GM21576 (cell line): ENCODE measurements at regions not wholly inside any gene's neighbourhood (a gene's known extent, or its start where the extent isn't known, plus 50 kb on each side); places are given as distances from the start of the nearest gene placed in this dataset.

ENCODE experiments used
- ATAC-seq: cut with Tn5 transposase; IDR thresholded peaks from one replicate; pipeline ENCODE4 v1.9.1; 2021; ENCODE audit warnings: mild to moderate bottlenecking, moderate library complexity; ENCODE audit not compliant: unreplicated experiment

GRCh38 chr12:105977652-105978051 lies 161.1 kb downstream of the NUAK1 start:
- no peak for ATAC-seq

GRCh38 chr12:105978276-105978675 lies 160.5 kb downstream of the NUAK1 start:
- no peak for ATAC-seq

GRCh38 chr12:105978686-105979085 lies 160.1 kb downstream of the NUAK1 start:
- no peak for ATAC-seq

- ATAC-seq = no peak
Measured at GRCh38 chr12:105980085-105980484, 158.7 kb downstream of the NUAK1 start.

GRCh38 chr12:105980533-105980932 lies 158.2 kb downstream of the NUAK1 start:
- ATAC-seq = no peak

GRCh38 chr12:105982022-105982421 lies 156.7 kb downstream of the NUAK1 start:
- ATAC-seq = no peak

- no peak for ATAC-seq
Measured at GRCh38 chr12:105983622-105984320, 155.0 kb downstream of the NUAK1 start.

- no peak for ATAC-seq
Measured at GRCh38 chr12:105985383-105985782, 153.4 kb downstream of the NUAK1 start.

- ATAC-seq = no peak
Measured at GRCh38 chr12:105986779-105987684, 151.7 kb downstream of the NUAK1 start.

- no peak for ATAC-seq
Measured at GRCh38 chr12:105987685-105988035, 151.1 kb downstream of the NUAK1 start.

GRCh38 chr12:105992849-105993740 lies 145.7 kb downstream of the NUAK1 start:
- no peak for ATAC-seq

GRCh38 chr12:105993766-105994555 lies 144.8 kb downstream of the NUAK1 start:
- ATAC-seq = no peak

- ATAC-seq = no peak
Measured at GRCh38 chr12:105995961-105996431, 142.8 kb downstream of the NUAK1 start.

GRCh38 chr12:105998561-105998960 lies 140.2 kb downstream of the NUAK1 start:
- no peak for ATAC-seq

- ATAC-seq = no peak
Measured at GRCh38 chr12:106000382-106001104, 138.2 kb downstream of the NUAK1 start.

- no peak for ATAC-seq
Measured at GRCh38 chr12:106001105-106001836, 137.5 kb downstream of the NUAK1 start.

- ATAC-seq = no peak
Measured at GRCh38 chr12:106001837-106002218, 136.9 kb downstream of the NUAK1 start.

- ATAC-seq = no peak
Measured at GRCh38 chr12:106003297-106003696, 135.5 kb downstream of the NUAK1 start.

- no peak for ATAC-seq
Measured at GRCh38 chr12:106004289-106004688, 134.5 kb downstream of the NUAK1 start.
